Gastroesophageal sphincter (tissue), 4 donors: ENCODE measurements at regions not wholly inside any gene's neighbourhood (a gene's known extent, or its start where the extent isn't known, plus 50 kb on each side); places are given as distances from the start of the nearest gene placed in this dataset.

ENCODE experiments used
- ATAC-seq: fragments of 150-250 bp; one replicate; pipeline ENCODE4 v1.9.1; 2016; ENCODE audit warnings: mild to moderate bottlenecking, moderate library complexity
- H3K27ac ChIP-seq, 4 donors: fragments of 200-600 bp; sonication (generic) in 3 of 4; 1 replicate in 3 of 4; 2 replicates in 1 of 4; pipeline ENCODE4 v1.5.1; 2016 to 2019
- H3K27me3 ChIP-seq: fragments of 200-600 bp; sonication (generic); one replicate; pipeline ENCODE4 v1.5.1; 2019
- H3K36me3 ChIP-seq, 2 donors: fragments of 200-600 bp; sonication (generic); one replicate each; pipeline ENCODE4 v1.5.1; 2019; ENCODE audit warnings: control low read depth in 1 of 2
- H3K4me1 ChIP-seq, 3 donors: fragments of 200-600 bp; sonication (generic); 1 replicate in 2 of 3; 2 replicates in 1 of 3; pipeline ENCODE4 v1.5.1; 2016 to 2019; ENCODE audit warnings: control low read depth in 2 of 3
- H3K4me3 ChIP-seq, 2 donors: fragments of 200-600 bp; sonication (generic); one replicate each; pipeline ENCODE4 v1.5.1; 2019; ENCODE audit warnings: mild to moderate bottlenecking in 1 of 2, moderate library complexity in 1 of 2
- H3K9me3 ChIP-seq, 3 donors: fragments of 200-600 bp; sonication (generic); one replicate each; pipeline ENCODE4 v1.5.1; 2017 to 2019; ENCODE audit warnings: control low read depth in 2 of 3
- EP300 ChIP-seq: sonication (generic); formaldehyde crosslinking; IDR thresholded peaks from one replicate; pipeline ENCODE4 v1.6.1; 2017; ENCODE audit warnings: antibody characterized with exemption, mild to moderate bottlenecking
- POLR2A ChIP-seq, 2 donors: fragments of 450-650 bp; IDR thresholded peaks; one replicate each; pipeline ENCODE4 v1.6.1; 2017; ENCODE audit warnings: antibody characterized with exemption in 2 of 2, mild to moderate bottlenecking in 2 of 2, moderate library complexity in 1 of 2
- POLR2AphosphoS5 ChIP-seq: sonication (generic); formaldehyde crosslinking; IDR thresholded peaks from one replicate; pipeline ENCODE4 v1.6.1; 2017; ENCODE audit warnings: antibody characterized with exemption
- WGBS, 2 donors: methylation state at CpG; one replicate each; pipeline ENCODE4 v1.1.5; 2018; ENCODE audit warnings: low coverage in 1 of 2; 5-methylcytosine and 5-hydroxymethylcytosine counted together
- TF ChIP-seq, protein P1 (sequence below), 4 experiments: fragments of 200-600 bp in 2 of 4; fragments of 450-650 bp in 2 of 4; sonication (generic) in 1 of 4; IDR thresholded peaks; one replicate each; pipeline ENCODE4 v1.5.1; 2017 to 2019; ENCODE audit warnings: antibody characterized with exemption in 4 of 4, mild to moderate bottlenecking in 2 of 4, moderate library complexity in 2 of 4

DNA sequence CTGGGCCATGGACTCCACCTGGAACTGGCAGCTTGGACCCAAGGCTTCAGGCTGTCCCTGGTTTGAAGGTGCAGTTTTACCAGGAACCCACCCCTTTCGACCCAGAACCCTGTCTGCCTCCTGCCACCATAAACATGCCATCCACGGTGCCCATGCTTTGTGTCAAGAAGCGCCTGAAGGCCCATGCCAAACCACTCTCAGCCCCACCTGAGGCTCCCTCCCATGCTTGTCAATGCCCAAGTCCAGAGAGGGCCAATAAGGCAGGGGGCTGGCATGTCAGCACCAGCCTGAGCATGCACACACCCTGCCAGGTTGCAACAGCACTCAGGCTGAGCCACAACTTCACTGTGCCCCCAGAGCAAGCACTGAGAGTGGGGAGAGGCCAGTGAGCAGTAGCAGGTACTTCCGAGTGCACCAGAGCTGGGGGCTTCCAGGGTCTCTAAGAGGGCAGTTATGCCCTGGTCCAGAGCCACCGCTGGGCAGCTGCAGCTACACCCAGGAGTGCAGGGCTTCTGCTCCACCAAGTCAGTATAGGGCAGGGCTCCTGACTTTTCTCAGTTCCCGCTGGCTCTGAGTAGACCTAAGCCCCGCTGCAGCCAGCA is 1256.0 kb downstream of the AMY1C start:
- ATAC-seq = no peak
- Histone ChIP-seq H3K4me3 (no peak overlapping the region), H3K9me3 (no peaks in the 10 kb centered on the region), H3K27me3 (no peaks in the 10 kb centered on the region), H3K36me3 (no peaks in the 10 kb centered on the region), H3K4me1 (no peaks in the 10 kb centered on the region), H3K27ac (no peak overlapping the region)
- no peak for TF ChIP-seq POLR2A (IDR thresholded peaks at IDR 0.05)
- no peak for TF ChIP-seq POLR2AphosphoS5
- TF ChIP-seq, protein P1, sequence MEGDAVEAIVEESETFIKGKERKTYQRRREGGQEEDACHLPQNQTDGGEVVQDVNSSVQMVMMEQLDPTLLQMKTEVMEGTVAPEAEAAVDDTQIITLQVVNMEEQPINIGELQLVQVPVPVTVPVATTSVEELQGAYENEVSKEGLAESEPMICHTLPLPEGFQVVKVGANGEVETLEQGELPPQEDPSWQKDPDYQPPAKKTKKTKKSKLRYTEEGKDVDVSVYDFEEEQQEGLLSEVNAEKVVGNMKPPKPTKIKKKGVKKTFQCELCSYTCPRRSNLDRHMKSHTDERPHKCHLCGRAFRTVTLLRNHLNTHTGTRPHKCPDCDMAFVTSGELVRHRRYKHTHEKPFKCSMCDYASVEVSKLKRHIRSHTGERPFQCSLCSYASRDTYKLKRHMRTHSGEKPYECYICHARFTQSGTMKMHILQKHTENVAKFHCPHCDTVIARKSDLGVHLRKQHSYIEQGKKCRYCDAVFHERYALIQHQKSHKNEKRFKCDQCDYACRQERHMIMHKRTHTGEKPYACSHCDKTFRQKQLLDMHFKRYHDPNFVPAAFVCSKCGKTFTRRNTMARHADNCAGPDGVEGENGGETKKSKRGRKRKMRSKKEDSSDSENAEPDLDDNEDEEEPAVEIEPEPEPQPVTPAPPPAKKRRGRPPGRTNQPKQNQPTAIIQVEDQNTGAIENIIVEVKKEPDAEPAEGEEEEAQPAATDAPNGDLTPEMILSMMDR (IDR thresholded peaks at IDR 0.05) = no peak
- no peak for TF ChIP-seq EP300
- 88% methylated on average over 2 of the region's 7 CpGs; no CpG with 5 or more reads in 1 of the 2 donors for WGBS, 2 donors

DNA sequence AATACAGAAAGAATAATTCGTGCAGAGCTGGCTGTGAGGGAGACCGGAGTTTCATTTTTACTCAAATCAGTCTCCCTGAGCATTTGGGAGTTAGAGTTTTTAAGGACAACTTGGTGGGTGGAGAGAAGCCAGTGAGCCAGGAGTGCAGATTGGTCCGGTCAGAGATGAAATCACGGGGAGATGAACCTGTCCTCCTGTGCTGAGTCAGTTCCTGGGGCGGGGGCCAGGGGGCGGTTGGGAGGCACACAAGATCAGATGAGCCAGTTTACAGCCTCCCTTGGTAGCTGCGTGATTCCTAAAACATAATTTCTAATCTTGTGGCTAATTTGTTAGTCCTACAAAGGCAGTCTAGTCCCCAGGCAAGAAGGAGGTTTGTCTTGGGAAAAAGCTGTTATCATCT is 1267.9 kb downstream of the AMY1C start:
- H3K9me3 ChIP-seq = no peaks in the 10 kb centered on the region
- no peaks in the 10 kb centered on the region for H3K4me1 ChIP-seq
- H3K4me3 ChIP-seq = no peak overlapping the region
- no peak for TF ChIP-seq EP300
- TF ChIP-seq, protein P1 (IDR thresholded peaks at IDR 0.05) = no peak
- TF ChIP-seq POLR2A (IDR thresholded peaks at IDR 0.05) = no peak
- no peak for TF ChIP-seq POLR2AphosphoS5
- 76 to 81% methylated on average over 3 to 4 of the region's 7 CpGs for WGBS, 2 donors
- no peaks in the 10 kb centered on the region for H3K36me3 ChIP-seq
- no peaks in the 10 kb centered on the region for H3K27me3 ChIP-seq
- H3K27ac ChIP-seq = no peak overlapping the region
- ATAC-seq = no peak

DNA sequence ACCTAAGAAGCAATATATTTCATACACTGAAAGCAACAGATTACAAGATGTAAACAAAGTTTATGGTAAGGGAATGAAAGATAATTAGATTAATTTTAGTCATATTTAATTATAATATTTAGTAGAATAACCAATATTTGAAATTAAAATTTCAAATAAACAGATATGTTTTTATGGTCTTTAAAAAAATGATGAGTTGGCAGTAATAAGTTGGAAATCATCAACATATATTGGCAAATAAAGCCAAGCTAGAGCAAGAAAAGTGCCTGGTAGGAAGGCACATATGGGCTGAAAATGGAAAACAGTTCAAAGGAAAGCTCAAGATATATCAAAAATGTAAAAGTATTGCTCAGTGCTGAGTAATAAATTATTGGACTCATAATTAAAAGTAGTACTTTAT is 1274.0 kb downstream of the AMY1C start:
- Histone ChIP-seq H3K27me3 (no peaks in the 10 kb centered on the region), H3K27ac (no peak overlapping the region), H3K36me3 (no peaks in the 10 kb centered on the region), H3K9me3 (no peaks in the 10 kb centered on the region), H3K4me1 (no peaks in the 10 kb centered on the region), H3K4me3 (no peak overlapping the region)
- TF ChIP-seq EP300 (no peak), POLR2AphosphoS5 (no peak), POLR2A (IDR thresholded peaks at IDR 0.05) (no peak)
- TF ChIP-seq, protein P1 (IDR thresholded peaks at IDR 0.05) = no peak
- no peak for ATAC-seq

DNA sequence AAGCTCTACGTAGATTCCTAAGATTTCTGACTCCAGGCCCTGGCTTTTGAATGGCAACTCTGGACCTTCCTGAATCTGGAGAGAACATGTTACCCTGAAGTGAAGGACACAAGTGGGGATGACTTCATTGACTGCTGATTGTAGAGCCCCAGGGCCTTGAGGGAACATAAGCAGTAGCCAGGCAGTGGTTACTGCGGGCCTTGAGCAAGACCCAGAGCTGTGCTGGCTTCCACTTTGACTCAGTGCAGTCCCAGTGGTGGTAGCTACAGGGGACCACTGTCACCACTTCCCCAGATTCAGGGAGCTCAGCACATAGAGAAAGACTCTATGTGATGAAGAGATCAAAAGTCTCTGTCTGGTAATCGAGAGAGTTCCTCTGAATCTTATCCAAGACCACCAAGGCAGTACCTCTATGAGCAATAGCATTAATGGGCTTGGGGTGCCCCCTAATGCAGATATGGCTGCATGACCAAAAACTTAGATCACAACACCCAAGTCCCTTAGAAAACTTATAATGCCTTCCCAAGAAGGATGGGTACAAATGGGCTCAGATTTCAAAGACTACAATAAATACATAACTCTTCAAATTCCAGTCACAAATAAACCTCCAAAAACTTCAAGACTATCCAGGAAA is 1278.3 kb downstream of the AMY1C start:
- Histone ChIP-seq H3K27me3 (no peaks in the 10 kb centered on the region), H3K4me3 (no peak overlapping the region), H3K9me3 (no peaks in the 10 kb centered on the region), H3K4me1 (no peaks in the 10 kb centered on the region), H3K36me3 (no peaks in the 10 kb centered on the region), H3K27ac (no peak overlapping the region)
- 60 to 69% methylated on average over 1 to 2 of the region's 3 CpGs for WGBS, 2 donors
- TF ChIP-seq EP300 = no peak
- TF ChIP-seq, protein P1 (IDR thresholded peaks at IDR 0.05) = no peak
- TF ChIP-seq POLR2AphosphoS5 = no peak
- TF ChIP-seq POLR2A (IDR thresholded peaks at IDR 0.05) = no peak
- ATAC-seq = no peak

DNA sequence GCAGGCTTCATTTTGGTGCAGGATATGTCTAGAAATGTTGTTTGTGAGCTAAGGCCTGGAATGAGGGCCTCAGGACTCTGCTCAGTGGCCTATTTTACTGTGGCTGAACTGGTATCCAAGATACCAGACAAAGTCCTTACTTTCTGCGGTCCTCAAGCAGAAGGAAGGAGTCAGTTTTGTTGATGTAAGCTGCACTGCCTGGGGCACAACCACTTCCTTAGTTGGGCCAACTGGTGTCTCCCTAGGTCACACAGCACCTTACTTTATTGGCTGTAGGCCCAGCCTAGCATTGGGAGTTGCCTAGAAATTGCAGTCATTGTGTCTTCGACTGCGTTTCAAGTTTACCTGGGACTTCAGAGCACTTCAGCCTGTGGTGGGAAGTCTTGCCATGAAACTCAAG is 1322.7 kb downstream of the AMY1C start:
- no peak for TF ChIP-seq EP300
- no peak for TF ChIP-seq POLR2A (IDR thresholded peaks at IDR 0.05)
- TF ChIP-seq, protein P1 (IDR thresholded peaks at IDR 0.05) = no peak
- TF ChIP-seq POLR2AphosphoS5 = no peak
- no peaks in the 10 kb centered on the region for H3K36me3 ChIP-seq
- WGBS, 2 donors = 100% methylated on average over 2 of the region's 3 CpGs; no CpG with 5 or more reads in 1 of the 2 donors
- H3K27ac ChIP-seq = no peak overlapping the region
- ATAC-seq = no peak
- no peak overlapping the region for H3K4me3 ChIP-seq
- no peaks in the 10 kb centered on the region for H3K27me3 ChIP-seq
- no peaks in the 10 kb centered on the region for H3K4me1 ChIP-seq
- no peaks in the 10 kb centered on the region for H3K9me3 ChIP-seq
